ENCODE measurements at regions not wholly inside any gene's neighbourhood (a gene's known extent, or its start where the extent isn't known, plus 50 kb on each side); places are given as distances from the start of the nearest gene placed in this dataset.

GRCh38 chr9:87211669-87212068 lies 264.4 kb upstream of the GAS1 start (continued):
- TF ChIP-seq CHD1 (IDR thresholded peaks at IDR 0.05; ENCODE audit: low read depth, low read length) (no peak), TCF12 (IDR thresholded peaks at IDR 0.05; ENCODE audit: low read depth, low read length) (no peak), BCL11A (IDR thresholded peaks at IDR 0.05; ENCODE audit: low read depth in 2 of 2, low read length in 2 of 2) (no peak), SP4 (IDR thresholded peaks at IDR 0.05; ENCODE audit: low read length) (no peak), BRCA1 (IDR thresholded peaks at IDR 0.05; ENCODE audit: low read depth, low read length) (no peak), YY1 (IDR thresholded peaks at IDR 0.05; ENCODE audit: low read depth, low read length) (no peak), JUN (IDR thresholded peaks at IDR 0.05; ENCODE audit: low read depth, low read length) (no peak), SIX5 (IDR thresholded peaks at IDR 0.05; ENCODE audit: low read depth, low read length) (no peak), ZNF274 (IDR thresholded peaks at IDR 0.05; ENCODE audit: borderline replicate concordance, extremely low read depth, low read length) (no peak), PHF8 (conservative IDR thresholded peaks at IDR 0.05; ENCODE audit: low read depth, low read length) (no peak), TEAD4 (IDR thresholded peaks at IDR 0.05; ENCODE audit: low read depth, low read length) (no peak), SP1 (IDR thresholded peaks at IDR 0.05; ENCODE audit: low read depth, low read length) (no peak)
